Cardiac fibroblast (primary cell): ENCODE measurements at regions not wholly inside any gene's neighbourhood (a gene's known extent, or its start where the extent isn't known, plus 50 kb on each side); places are given as distances from the start of the nearest gene placed in this dataset.
A peak's percentile ranks its signal among the peaks of the same experiment; 100 is the strongest.

ENCODE experiments used
- DNase-seq, 2 donors: peaks; one replicate each; pipeline versions ENCODE4 v3.0.0 to v3.0.0-alpha.2; 2010; ENCODE audit warnings: low read depth in 2 of 2
- H3K4me3 ChIP-seq, 2 donors: replicated peaks in 1 of 2; 1 replicate in 1 of 2; 2 replicates in 1 of 2; pipeline ENCODE4 v1.5.1; 2011; ENCODE audit warnings: low read depth in 2 of 2, low read length in 2 of 2, mild to moderate bottlenecking in 2 of 2, moderate library complexity in 1 of 2
- CTCF ChIP-seq: IDR thresholded peaks from one replicate; pipeline ENCODE4 v1.5.1; 2011; ENCODE audit warnings: low read depth, mild to moderate bottlenecking, low read length, inconsistent platforms

GRCh38 chr7:36047091-36047658 lies 105.9 kb upstream of the EEPD1 start:
- peak in 1 of 2 donors; percentile 10 for DNase-seq
- peak; percentile 22 for TF ChIP-seq CTCF
- H3K4me3 ChIP-seq, result no peak overlapping the region

GRCh38 chr7:36048141-36048901 lies 104.7 kb upstream of the EEPD1 start:
- DNase-seq, result peak; percentile 89 to 90
- TF ChIP-seq CTCF, result no peak
- no peak overlapping the region for H3K4me3 ChIP-seq

- peak in 1 of 2 donors; percentile 36 for DNase-seq
- no peak for TF ChIP-seq CTCF
These were observed 104.2 kb upstream of the EEPD1 start for GRCh38 chr7:36048902-36049240.

GRCh38 chr7:36051501-36051900 lies 101.6 kb upstream of the EEPD1 start:
- no peak overlapping the region for H3K4me3 ChIP-seq
- DNase-seq, result no peak
- TF ChIP-seq CTCF, result no peak

More at GRCh38 chr7:36048902-36049240, 104.2 kb upstream of the EEPD1 start:
- H3K4me3 ChIP-seq, result no peak overlapping the region

- DNase-seq, result no peak
- TF ChIP-seq CTCF, result no peak
- no peak overlapping the region for H3K4me3 ChIP-seq
These were observed 99.5 kb upstream of the EEPD1 start for GRCh38 chr7:36053589-36053988.

- no peak for TF ChIP-seq CTCF
- H3K4me3 ChIP-seq, result no peak overlapping the region
- no peak for DNase-seq
These were observed 98.4 kb upstream of the EEPD1 start for GRCh38 chr7:36054637-36055036.
